ENCODE measurements at regions not wholly inside any gene's neighbourhood (a gene's known extent, or its start where the extent isn't known, plus 50 kb on each side); places are given as distances from the start of the nearest gene placed in this dataset.

- H3K4me1 Mint-ChIP-seq (ENCODE audit: low read depth in 2 of 2), result no peaks in the 10 kb centered on the region
- peaks cover 5 to 13% of the 10 kb centered on the region in 2 donors for H3K9me3 Mint-ChIP-seq
- ATAC-seq (replicated peaks) (no peak), DNase-seq (no peak)
- H3K27ac Mint-ChIP-seq, result no peak overlapping the region
- H3K4me3 Mint-ChIP-seq, result no peak overlapping the region
- no peaks in the 10 kb centered on the region for H3K36me3 Mint-ChIP-seq (ENCODE audit: insufficient read depth)
- H3K27me3 Mint-ChIP-seq, result no peaks in the 10 kb centered on the region
These were observed 262.5 kb upstream of the GRIN3A start for GRCh38 chr9:102000956-102001355.

- Mint-ChIP-seq H3K9me3 (peaks cover 5 to 13% of the 10 kb centered on the region in 2 donors), H3K27ac (no peak overlapping the region), H3K4me3 (no peak overlapping the region), H3K36me3 (ENCODE audit: insufficient read depth) (no peaks in the 10 kb centered on the region), H3K4me1 (ENCODE audit: low read depth in 2 of 2) (no peaks in the 10 kb centered on the region), H3K27me3 (no peaks in the 10 kb centered on the region)
- no peak for DNase-seq
- ATAC-seq (replicated peaks), result no peak
These were observed 261.0 kb upstream of the GRIN3A start for GRCh38 chr9:101999441-101999840.

GRCh38 chr9:101995231-101995630, 256.8 kb upstream of the GRIN3A start:
- Mint-ChIP-seq H3K27me3 (no peaks in the 10 kb centered on the region), H3K4me1 (ENCODE audit: low read depth in 2 of 2) (no peaks in the 10 kb centered on the region), H3K4me3 (no peak overlapping the region), H3K36me3 (ENCODE audit: insufficient read depth) (no peaks in the 10 kb centered on the region), H3K9me3 (peaks cover 0 to 7% of the 10 kb centered on the region in 2 donors), H3K27ac (no peak overlapping the region)
- no peak for DNase-seq
- no peak for ATAC-seq (replicated peaks)

- no peak for ATAC-seq (replicated peaks)
- no peaks in the 10 kb centered on the region for H3K36me3 Mint-ChIP-seq (ENCODE audit: insufficient read depth)
- no peak overlapping the region for H3K27ac Mint-ChIP-seq
- H3K4me3 Mint-ChIP-seq, result no peak overlapping the region
- H3K4me1 Mint-ChIP-seq (ENCODE audit: low read depth in 2 of 2), result no peaks in the 10 kb centered on the region
- H3K27me3 Mint-ChIP-seq, result no peaks in the 10 kb centered on the region
- no peak for DNase-seq
- peaks cover 0 to 7% of the 10 kb centered on the region in 2 donors for H3K9me3 Mint-ChIP-seq
These were observed 255.3 kb upstream of the GRIN3A start for GRCh38 chr9:101993771-101994170.

GRCh38 chr9:101991926-101992325, 253.5 kb upstream of the GRIN3A start:
- Mint-ChIP-seq H3K4me3 (no peak overlapping the region), H3K9me3 (peaks cover 0 to 3% of the 10 kb centered on the region in 2 donors), H3K4me1 (ENCODE audit: low read depth in 2 of 2) (no peaks in the 10 kb centered on the region), H3K27me3 (no peaks in the 10 kb centered on the region), H3K27ac (no peak overlapping the region), H3K36me3 (ENCODE audit: insufficient read depth) (no peaks in the 10 kb centered on the region)
- DNase-seq (no peak), ATAC-seq (replicated peaks) (no peak)

- H3K9me3 Mint-ChIP-seq, result no peaks in the 10 kb centered on the region
- no peaks in the 10 kb centered on the region for H3K27me3 Mint-ChIP-seq
- H3K4me3 Mint-ChIP-seq, result no peak overlapping the region
- ATAC-seq (replicated peaks) (no peak), DNase-seq (no peak)
- no peaks in the 10 kb centered on the region for H3K36me3 Mint-ChIP-seq (ENCODE audit: insufficient read depth)
- H3K27ac Mint-ChIP-seq, result no peak overlapping the region
- H3K4me1 Mint-ChIP-seq (ENCODE audit: low read depth in 2 of 2), result no peaks in the 10 kb centered on the region
These were observed 239.3 kb upstream of the GRIN3A start for GRCh38 chr9:101977614-101978210.

GRCh38 chr9:101970609-101971008, 232.2 kb upstream of the GRIN3A start:
- ATAC-seq (replicated peaks) (no peak), DNase-seq (no peak)
- no peaks in the 10 kb centered on the region for H3K9me3 Mint-ChIP-seq
- no peak overlapping the region for H3K4me3 Mint-ChIP-seq
- H3K27me3 Mint-ChIP-seq, result no peaks in the 10 kb centered on the region
- no peak overlapping the region for H3K27ac Mint-ChIP-seq
- no peaks in the 10 kb centered on the region for H3K4me1 Mint-ChIP-seq (ENCODE audit: low read depth in 2 of 2)
- H3K36me3 Mint-ChIP-seq (ENCODE audit: insufficient read depth), result no peaks in the 10 kb centered on the region

- Mint-ChIP-seq H3K4me1 (ENCODE audit: low read depth in 2 of 2) (no peaks in the 10 kb centered on the region), H3K4me3 (no peak overlapping the region), H3K9me3 (peaks cover 2 to 11% of the 10 kb centered on the region in 2 donors), H3K27me3 (no peaks in the 10 kb centered on the region), H3K27ac (no peak overlapping the region), H3K36me3 (ENCODE audit: insufficient read depth) (no peaks in the 10 kb centered on the region)
- DNase-seq (no peak), ATAC-seq (replicated peaks) (no peak)
These were observed 229.9 kb upstream of the GRIN3A start for GRCh38 chr9:101968392-101968791.

GRCh38 chr9:101966691-101967090, 228.2 kb upstream of the GRIN3A start:
- Mint-ChIP-seq H3K4me1 (ENCODE audit: low read depth in 2 of 2) (no peaks in the 10 kb centered on the region), H3K4me3 (no peak overlapping the region), H3K27ac (no peak overlapping the region), H3K27me3 (no peaks in the 10 kb centered on the region), H3K36me3 (ENCODE audit: insufficient read depth) (no peaks in the 10 kb centered on the region), H3K9me3 (peaks cover 2 to 11% of the 10 kb centered on the region in 2 donors)
- ATAC-seq (replicated peaks) (no peak), DNase-seq (no peak)

GRCh38 chr9:101957705-101958104, 219.3 kb upstream of the GRIN3A start:
- no peak overlapping the region for H3K27ac Mint-ChIP-seq
- no peak for DNase-seq
- H3K9me3 Mint-ChIP-seq, result peaks cover 0 to 8% of the 10 kb centered on the region in 2 donors
- no peak for ATAC-seq (replicated peaks)
- no peak overlapping the region for H3K4me3 Mint-ChIP-seq
- no peaks in the 10 kb centered on the region for H3K27me3 Mint-ChIP-seq
- H3K36me3 Mint-ChIP-seq (ENCODE audit: insufficient read depth), result no peaks in the 10 kb centered on the region
- H3K4me1 Mint-ChIP-seq (ENCODE audit: low read depth in 2 of 2), result no peaks in the 10 kb centered on the region

GRCh38 chr9:101951598-101951997, 213.2 kb upstream of the GRIN3A start:
- ATAC-seq (replicated peaks), result no peak
- Mint-ChIP-seq H3K4me1 (ENCODE audit: low read depth in 2 of 2) (no peaks in the 10 kb centered on the region), H3K9me3 (peaks cover 16 to 18% of the 10 kb centered on the region in 2 donors), H3K4me3 (no peak overlapping the region), H3K36me3 (ENCODE audit: insufficient read depth) (no peaks in the 10 kb centered on the region), H3K27ac (no peak overlapping the region), H3K27me3 (no peaks in the 10 kb centered on the region)
- no peak for DNase-seq

- no peaks in the 10 kb centered on the region for H3K36me3 Mint-ChIP-seq (ENCODE audit: insufficient read depth)
- no peaks in the 10 kb centered on the region for H3K27me3 Mint-ChIP-seq
- ATAC-seq (replicated peaks) (no peak), DNase-seq (no peak)
- peaks cover 0 to 7% of the 10 kb centered on the region in 2 donors for H3K9me3 Mint-ChIP-seq
- no peaks in the 10 kb centered on the region for H3K4me1 Mint-ChIP-seq (ENCODE audit: low read depth in 2 of 2)
- H3K4me3 Mint-ChIP-seq, result no peak overlapping the region
- H3K27ac Mint-ChIP-seq, result no peak overlapping the region
These were observed 193.3 kb upstream of the GRIN3A start for GRCh38 chr9:101931756-101932155.

GRCh38 chr9:101930783-101931182, 192.3 kb upstream of the GRIN3A start:
- Mint-ChIP-seq H3K36me3 (ENCODE audit: insufficient read depth) (no peaks in the 10 kb centered on the region), H3K27me3 (no peaks in the 10 kb centered on the region), H3K9me3 (peaks cover 0 to 7% of the 10 kb centered on the region in 2 donors), H3K4me3 (no peak overlapping the region), H3K4me1 (ENCODE audit: low read depth in 2 of 2) (no peaks in the 10 kb centered on the region), H3K27ac (no peak overlapping the region)
- ATAC-seq (replicated peaks) (no peak), DNase-seq (no peak)

GRCh38 chr9:101925498-101925897, 187.1 kb upstream of the GRIN3A start:
- no peak for ATAC-seq (replicated peaks)
- H3K27ac Mint-ChIP-seq, result no peak overlapping the region
- H3K4me1 Mint-ChIP-seq (ENCODE audit: low read depth in 2 of 2), result no peaks in the 10 kb centered on the region
- no peak overlapping the region for H3K4me3 Mint-ChIP-seq
- no peak for DNase-seq
- H3K9me3 Mint-ChIP-seq, result peaks cover 0 to 4% of the 10 kb centered on the region in 2 donors
- H3K27me3 Mint-ChIP-seq, result no peaks in the 10 kb centered on the region
- no peaks in the 10 kb centered on the region for H3K36me3 Mint-ChIP-seq (ENCODE audit: insufficient read depth)

GRCh38 chr9:101923451-101923850, 185.0 kb upstream of the GRIN3A start:
- Mint-ChIP-seq H3K4me1 (ENCODE audit: low read depth in 2 of 2) (no peaks in the 10 kb centered on the region), H3K36me3 (ENCODE audit: insufficient read depth) (no peaks in the 10 kb centered on the region), H3K27ac (no peak overlapping the region), H3K4me3 (no peak overlapping the region), H3K9me3 (peaks cover 0 to 4% of the 10 kb centered on the region in 2 donors), H3K27me3 (no peaks in the 10 kb centered on the region)
- DNase-seq (no peak), ATAC-seq (replicated peaks) (no peak)

All from effector memory CD8-positive, alpha-beta T cell (primary cell).